Liver (tissue), 8 donors: ENCODE measurements at regions not wholly inside any gene's neighbourhood (a gene's known extent, or its start where the extent isn't known, plus 50 kb on each side); places are given as distances from the start of the nearest gene placed in this dataset.

Experiments
- DNase-seq: peaks from one replicate; pipeline ENCODE4 v3.0.0-alpha.2; 2017; ENCODE audit warnings: low spot score
- H3K27ac ChIP-seq, 2 donors: one replicate each; pipeline ENCODE4 v1.7.0; 2013; ENCODE audit warnings: inconsistent platforms in 2 of 2, low read length in 2 of 2, control low read depth in 1 of 2, low read depth in 1 of 2, mild to moderate bottlenecking in 1 of 2
- H3K27me3 ChIP-seq, 4 donors: one replicate each; pipeline versions ENCODE4 v1.6.1 to v1.7.0; 2013; ENCODE audit warnings: low read length in 3 of 4, inconsistent platforms in 1 of 4, mild to moderate bottlenecking in 1 of 4, moderate library complexity in 1 of 4; ENCODE audit not compliant: control insufficient read depth in 4 of 4, insufficient read depth in 4 of 4
- H3K36me3 ChIP-seq, 4 donors: one replicate each; pipeline versions ENCODE4 v1.6.1 to v1.7.0; 2013; ENCODE audit warnings: low read length in 3 of 4, mild to moderate bottlenecking in 3 of 4, low read depth in 1 of 4, moderate library complexity in 1 of 4; ENCODE audit not compliant: control insufficient read depth in 4 of 4, insufficient read depth in 3 of 4
- H3K4me1 ChIP-seq, 4 donors: one replicate each; pipeline versions ENCODE4 v1.6.1 to v1.7.0; 2013; ENCODE audit warnings: low read length in 3 of 4, mild to moderate bottlenecking in 3 of 4, moderate library complexity in 1 of 4; ENCODE audit not compliant: control insufficient read depth in 4 of 4, insufficient read depth in 4 of 4
- H3K4me3 ChIP-seq, 3 donors: one replicate each; pipeline versions ENCODE4 v1.6.1 to v1.7.0; 2013; ENCODE audit warnings: low read length in 3 of 3, control low read depth in 1 of 3, low read depth in 1 of 3, mild to moderate bottlenecking in 1 of 3
- H3K9ac ChIP-seq, 2 donors: one replicate each; pipeline ENCODE4 v1.7.0; 2013; ENCODE audit warnings: low read length in 2 of 2, mild to moderate bottlenecking in 2 of 2, moderate library complexity in 2 of 2, control low read depth in 1 of 2, low read depth in 1 of 2
- H3K9me3 ChIP-seq, 4 donors: one replicate each; pipeline versions ENCODE4 v1.6.1 to v1.7.0; 2013; ENCODE audit warnings: low read length in 3 of 4; ENCODE audit not compliant: control insufficient read depth in 4 of 4
- CTCF ChIP-seq: fragments of 150-350 bp; IDR thresholded peaks from 2 replicates; pipeline ENCODE4 v1.5.1; 2017; ENCODE audit warnings: improper control_type of control experiment, low read depth, low read length; ENCODE audit not compliant: missing input control
- EGR1 ChIP-seq, 2 donors: IDR thresholded peaks; 2 replicates each; pipeline ENCODE4 v1.6.1; 2016 to 2018; ENCODE audit warnings: antibody characterized with exemption in 2 of 2, low read depth in 2 of 2
- FOXA1 ChIP-seq: IDR thresholded peaks from 2 replicates; pipeline ENCODE4 v1.6.1; 2016; ENCODE audit warnings: antibody characterized with exemption
- GABPA ChIP-seq, 2 donors: IDR thresholded peaks in 1 of 2; conservative IDR thresholded peaks in 1 of 2; 2 replicates each; pipeline ENCODE4 v1.6.1; 2016; ENCODE audit warnings: antibody characterized with exemption in 2 of 2, mild to moderate bottlenecking in 1 of 2, moderate library complexity in 1 of 2
- HNF4A ChIP-seq, 2 donors: conservative IDR thresholded peaks; 2 replicates each; pipeline ENCODE4 v1.6.1; 2016; ENCODE audit warnings: antibody characterized with exemption in 2 of 2, mild to moderate bottlenecking in 2 of 2
- HNF4G ChIP-seq: IDR thresholded peaks from 2 replicates; pipeline ENCODE4 v1.6.1; 2016; ENCODE audit warnings: antibody characterized with exemption
- JUND ChIP-seq, 2 donors: IDR thresholded peaks; 2 replicates each; pipeline ENCODE4 v1.6.1; 2016; ENCODE audit warnings: antibody characterized with exemption in 2 of 2
- MAX ChIP-seq: IDR thresholded peaks from 2 replicates; pipeline ENCODE4 v1.6.1; 2016; ENCODE audit warnings: antibody characterized with exemption
- NR2F2 ChIP-seq: IDR thresholded peaks from 2 replicates; pipeline ENCODE4 v1.6.1; 2016; ENCODE audit warnings: antibody characterized with exemption
- RAD21 ChIP-seq, 2 donors: IDR thresholded peaks; 2 replicates each; pipeline ENCODE4 v1.6.1; 2016; ENCODE audit warnings: antibody characterized with exemption in 2 of 2, mild to moderate bottlenecking in 2 of 2
- RXRA ChIP-seq, 2 donors: IDR thresholded peaks; 2 replicates each; pipeline ENCODE4 v1.6.1; 2017 to 2018; ENCODE audit warnings: antibody characterized with exemption in 2 of 2, mild to moderate bottlenecking in 1 of 2
- SP1 ChIP-seq: IDR thresholded peaks from 2 replicates; pipeline ENCODE4 v1.6.1; 2018; ENCODE audit warnings: antibody characterized with exemption, mild to moderate bottlenecking
- WGBS: extraction: QIAGEN DNeasy Blood & Tissue Kit; methylation state at CpG from one replicate; pipeline ENCODE4 v1.1.7; 2013; 5-methylcytosine and 5-hydroxymethylcytosine counted together
- TF ChIP-seq, protein P1 (sequence below): IDR thresholded peaks from 2 replicates; pipeline ENCODE4 v1.6.1; 2016; ENCODE audit warnings: antibody characterized with exemption, mild to moderate bottlenecking
- TF ChIP-seq, protein P2 (sequence below): IDR thresholded peaks from 2 replicates; pipeline ENCODE4 v1.6.1; 2016; ENCODE audit warnings: antibody characterized with exemption
- TF ChIP-seq, protein P3 (sequence below): IDR thresholded peaks from 2 replicates; pipeline ENCODE4 v1.6.1; 2016; ENCODE audit warnings: antibody characterized with exemption
- donor health status: healthy.
- donor health status: healthy.
- donor health status: healthy.
- donor health status: healthy.
- donor health status: healthy.

- 78% methylated on average over 2 of the region's 2 CpGs for WGBS
- Histone ChIP-seq H3K4me3 (no peak overlapping the region), H3K4me1 (peaks cover 1 to 12% (median 6%) of the 10 kb centered on the region in 4 donors), H3K36me3 (no peaks in the 10 kb centered on the region), H3K9me3 (no peaks in the 10 kb centered on the region), H3K27ac (no peak overlapping the region), H3K27me3 (no peaks in the 10 kb centered on the region), H3K9ac (no peak overlapping the region)
- DNase-seq, result no peak
- TF ChIP-seq NR2F2 (no peak), HNF4A (conservative IDR thresholded peaks at IDR 0.05) (no peak), RAD21 (IDR thresholded peaks at IDR 0.05) (no peak), HNF4G (no peak), GABPA (IDR thresholded peaks at IDR 0.05 in 1 of 2, conservative IDR thresholded peaks at IDR 0.05 in 1 of 2) (no peak), EGR1 (IDR thresholded peaks at IDR 0.05; ENCODE audit: low read depth in 2 of 2) (no peak), JUND (IDR thresholded peaks at IDR 0.05) (no peak), SP1 (no peak), MAX (no peak), RXRA (IDR thresholded peaks at IDR 0.05) (no peak), CTCF (no peak), FOXA1 (no peak)
- TF ChIP-seq, protein P1, sequence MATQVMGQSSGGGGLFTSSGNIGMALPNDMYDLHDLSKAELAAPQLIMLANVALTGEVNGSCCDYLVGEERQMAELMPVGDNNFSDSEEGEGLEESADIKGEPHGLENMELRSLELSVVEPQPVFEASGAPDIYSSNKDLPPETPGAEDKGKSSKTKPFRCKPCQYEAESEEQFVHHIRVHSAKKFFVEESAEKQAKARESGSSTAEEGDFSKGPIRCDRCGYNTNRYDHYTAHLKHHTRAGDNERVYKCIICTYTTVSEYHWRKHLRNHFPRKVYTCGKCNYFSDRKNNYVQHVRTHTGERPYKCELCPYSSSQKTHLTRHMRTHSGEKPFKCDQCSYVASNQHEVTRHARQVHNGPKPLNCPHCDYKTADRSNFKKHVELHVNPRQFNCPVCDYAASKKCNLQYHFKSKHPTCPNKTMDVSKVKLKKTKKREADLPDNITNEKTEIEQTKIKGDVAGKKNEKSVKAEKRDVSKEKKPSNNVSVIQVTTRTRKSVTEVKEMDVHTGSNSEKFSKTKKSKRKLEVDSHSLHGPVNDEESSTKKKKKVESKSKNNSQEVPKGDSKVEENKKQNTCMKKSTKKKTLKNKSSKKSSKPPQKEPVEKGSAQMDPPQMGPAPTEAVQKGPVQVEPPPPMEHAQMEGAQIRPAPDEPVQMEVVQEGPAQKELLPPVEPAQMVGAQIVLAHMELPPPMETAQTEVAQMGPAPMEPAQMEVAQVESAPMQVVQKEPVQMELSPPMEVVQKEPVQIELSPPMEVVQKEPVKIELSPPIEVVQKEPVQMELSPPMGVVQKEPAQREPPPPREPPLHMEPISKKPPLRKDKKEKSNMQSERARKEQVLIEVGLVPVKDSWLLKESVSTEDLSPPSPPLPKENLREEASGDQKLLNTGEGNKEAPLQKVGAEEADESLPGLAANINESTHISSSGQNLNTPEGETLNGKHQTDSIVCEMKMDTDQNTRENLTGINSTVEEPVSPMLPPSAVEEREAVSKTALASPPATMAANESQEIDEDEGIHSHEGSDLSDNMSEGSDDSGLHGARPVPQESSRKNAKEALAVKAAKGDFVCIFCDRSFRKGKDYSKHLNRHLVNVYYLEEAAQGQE, result no peak
- TF ChIP-seq, protein P2, sequence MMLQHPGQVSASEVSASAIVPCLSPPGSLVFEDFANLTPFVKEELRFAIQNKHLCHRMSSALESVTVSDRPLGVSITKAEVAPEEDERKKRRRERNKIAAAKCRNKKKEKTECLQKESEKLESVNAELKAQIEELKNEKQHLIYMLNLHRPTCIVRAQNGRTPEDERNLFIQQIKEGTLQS, result no peak
- TF ChIP-seq, protein P3, sequence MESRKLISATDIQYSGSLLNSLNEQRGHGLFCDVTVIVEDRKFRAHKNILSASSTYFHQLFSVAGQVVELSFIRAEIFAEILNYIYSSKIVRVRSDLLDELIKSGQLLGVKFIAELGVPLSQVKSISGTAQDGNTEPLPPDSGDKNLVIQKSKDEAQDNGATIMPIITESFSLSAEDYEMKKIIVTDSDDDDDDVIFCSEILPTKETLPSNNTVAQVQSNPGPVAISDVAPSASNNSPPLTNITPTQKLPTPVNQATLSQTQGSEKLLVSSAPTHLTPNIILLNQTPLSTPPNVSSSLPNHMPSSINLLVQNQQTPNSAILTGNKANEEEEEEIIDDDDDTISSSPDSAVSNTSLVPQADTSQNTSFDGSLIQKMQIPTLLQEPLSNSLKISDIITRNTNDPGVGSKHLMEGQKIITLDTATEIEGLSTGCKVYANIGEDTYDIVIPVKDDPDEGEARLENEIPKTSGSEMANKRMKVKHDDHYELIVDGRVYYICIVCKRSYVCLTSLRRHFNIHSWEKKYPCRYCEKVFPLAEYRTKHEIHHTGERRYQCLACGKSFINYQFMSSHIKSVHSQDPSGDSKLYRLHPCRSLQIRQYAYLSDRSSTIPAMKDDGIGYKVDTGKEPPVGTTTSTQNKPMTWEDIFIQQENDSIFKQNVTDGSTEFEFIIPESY, result no peak
Measured at GRCh38 chr14:36402867-36403266, 82.4 kb upstream of the MBIP start.
